Umbilical cord (tissue), 1 donor: ENCODE measurements at regions not wholly inside any gene's neighbourhood (a gene's known extent, or its start where the extent isn't known, plus 50 kb on each side); places are given as distances from the start of the nearest gene placed in this dataset.
"Not testable (repeated sequence)": the region's sequence is repeated elsewhere in the genome, so short reads cannot be mapped to it uniquely, and the experiment has no call there.

Source experiments
- DNase-seq: peaks from one replicate; pipeline ENCODE4 v3.0.0-alpha.2; 2015; ENCODE audit warnings: low spot score

GRCh38 chr11:112615238-112615637 is 346.0 kb upstream of the NCAM1 start:
- no peak for DNase-seq

DNA sequence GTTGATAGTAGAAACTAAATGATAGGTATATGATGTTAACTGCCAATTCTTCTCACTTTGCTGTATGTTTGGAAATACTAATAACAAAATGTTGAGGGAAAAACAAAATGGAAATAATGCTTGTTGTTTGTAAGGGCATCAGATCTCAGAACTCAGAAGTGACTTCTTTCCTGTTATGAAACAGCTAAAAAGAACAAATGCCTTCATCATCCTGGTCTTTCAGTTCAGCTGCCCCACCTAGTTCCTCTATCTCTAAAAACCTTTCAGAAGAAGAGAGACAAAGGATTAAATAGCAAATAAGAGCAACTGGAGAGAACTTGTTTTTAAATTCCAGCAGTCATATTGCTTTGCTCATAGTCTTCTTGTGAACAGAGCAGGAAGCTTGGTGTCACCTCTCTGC is 345.3 kb upstream of the NCAM1 start:
- no peak for DNase-seq

DNA sequence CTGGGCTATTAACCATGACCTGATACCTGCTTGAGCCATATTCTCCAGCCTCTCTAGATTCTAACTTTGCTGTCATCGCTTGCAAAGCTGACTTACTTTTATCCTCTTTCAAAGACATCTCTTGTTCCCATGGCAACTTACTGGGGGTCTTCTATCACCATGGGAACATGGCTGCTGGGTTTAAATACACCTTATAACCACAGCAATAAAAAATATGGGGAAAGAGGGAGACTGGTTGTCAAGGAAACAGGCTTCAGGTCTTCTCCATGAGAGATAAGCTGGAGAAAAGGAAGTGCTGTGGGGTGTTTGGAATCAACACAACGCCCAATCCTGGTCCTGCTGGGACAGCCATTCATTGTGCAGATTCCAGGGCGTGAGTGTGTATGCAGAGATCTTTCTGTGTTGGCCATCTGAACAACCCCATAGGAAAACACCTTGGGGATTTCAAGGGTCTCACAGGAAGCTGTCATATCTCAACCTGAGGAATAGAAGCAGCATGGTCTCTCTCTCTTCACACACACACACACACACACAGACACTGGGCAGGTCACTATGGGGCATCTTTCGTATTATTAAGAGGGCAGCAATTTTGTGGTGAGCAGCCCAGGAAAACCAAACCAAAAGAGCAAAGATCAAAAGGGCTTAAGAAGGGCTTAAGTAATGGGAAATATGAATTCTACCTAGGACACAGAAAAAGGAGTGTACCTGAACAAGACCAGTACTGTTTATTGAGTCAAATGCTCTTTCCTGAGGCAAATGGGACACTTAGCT is 344.7 kb upstream of the NCAM1 start:
- DNase-seq, result no peak

GRCh38 chr11:112617098-112617425 is 344.2 kb upstream of the NCAM1 start:
- DNase-seq, result no peak

DNA sequence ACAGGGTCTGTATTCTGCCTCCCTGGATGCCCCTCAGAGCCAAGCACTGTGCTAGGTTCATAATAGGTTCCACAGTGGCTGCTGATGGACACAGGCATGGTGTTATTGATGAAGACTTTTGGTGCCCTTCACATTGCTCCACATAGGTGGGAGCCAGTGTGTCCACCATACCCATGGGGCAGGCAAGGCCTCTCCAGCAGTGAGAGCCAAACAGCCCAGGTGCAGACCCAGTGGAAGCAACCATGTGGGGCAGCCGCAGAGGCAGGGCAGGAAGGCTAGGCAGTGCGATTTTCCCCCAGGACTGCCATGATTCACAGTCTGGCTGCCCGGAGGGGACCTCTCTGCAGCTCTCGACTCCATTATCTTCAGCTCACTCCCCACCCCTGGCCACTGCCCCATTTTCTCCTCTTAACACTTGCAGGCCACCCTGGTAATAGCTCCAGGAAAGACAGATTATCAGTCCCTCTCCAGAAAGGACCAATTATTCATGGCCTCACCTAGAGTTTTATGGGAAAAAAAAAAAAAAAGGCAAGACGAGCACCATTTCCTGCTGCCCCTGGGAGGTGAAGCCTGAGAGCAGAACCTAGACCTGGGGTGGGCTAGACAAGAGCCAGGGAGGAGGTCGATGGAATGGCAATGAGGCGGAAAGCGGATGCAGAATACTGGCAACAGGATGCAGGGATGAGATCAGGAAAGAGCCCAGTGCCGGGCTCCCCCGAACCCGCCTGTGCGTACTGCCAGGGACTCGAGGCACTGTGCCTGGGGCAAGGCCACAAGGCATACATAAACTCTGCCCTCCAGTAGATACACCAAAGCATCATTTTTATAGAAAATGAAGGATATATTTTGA is 343.0 kb upstream of the NCAM1 start:
- no peak for DNase-seq

GRCh38 chr11:112619106-112619505 is 342.1 kb upstream of the NCAM1 start:
- DNase-seq, result no peak

DNA sequence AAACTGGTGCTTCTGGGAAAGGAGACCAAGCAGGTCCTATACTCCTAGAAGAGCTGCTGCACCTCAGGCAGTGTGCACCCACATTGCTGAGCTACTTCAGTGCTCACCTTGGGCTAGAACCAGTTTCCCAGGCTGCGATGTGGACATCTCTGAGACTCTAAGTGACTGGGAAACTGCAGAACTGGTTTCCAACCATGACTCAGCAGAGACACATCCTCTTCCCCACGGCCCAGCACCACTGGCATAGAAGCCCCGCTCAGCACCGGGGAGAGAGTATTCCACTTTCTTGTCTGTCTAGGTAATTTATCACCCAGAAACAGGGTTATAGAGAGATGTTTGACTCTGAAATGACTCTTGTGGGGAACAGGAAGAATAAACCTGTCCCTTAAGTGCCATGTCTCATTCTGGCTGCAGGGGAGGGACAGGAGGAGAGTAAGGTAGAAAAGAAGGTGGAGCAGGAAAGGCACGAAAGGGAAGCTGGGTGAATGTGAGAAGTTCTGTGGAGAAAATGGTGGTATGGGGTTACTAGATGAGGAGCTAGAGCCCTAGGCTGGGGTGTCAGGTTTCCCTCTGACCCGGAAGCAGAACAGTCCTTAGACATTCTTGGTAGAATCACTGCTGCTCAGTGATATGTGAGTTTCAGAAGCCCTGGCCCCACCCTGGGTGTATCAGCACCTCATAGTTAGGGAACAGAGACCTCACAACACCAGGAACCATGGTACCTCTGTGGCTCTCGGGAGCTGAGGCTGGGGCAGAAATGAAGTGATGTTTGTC is 340.4 kb upstream of the NCAM1 start:
- peak; percentile 71 for DNase-seq

DNA sequence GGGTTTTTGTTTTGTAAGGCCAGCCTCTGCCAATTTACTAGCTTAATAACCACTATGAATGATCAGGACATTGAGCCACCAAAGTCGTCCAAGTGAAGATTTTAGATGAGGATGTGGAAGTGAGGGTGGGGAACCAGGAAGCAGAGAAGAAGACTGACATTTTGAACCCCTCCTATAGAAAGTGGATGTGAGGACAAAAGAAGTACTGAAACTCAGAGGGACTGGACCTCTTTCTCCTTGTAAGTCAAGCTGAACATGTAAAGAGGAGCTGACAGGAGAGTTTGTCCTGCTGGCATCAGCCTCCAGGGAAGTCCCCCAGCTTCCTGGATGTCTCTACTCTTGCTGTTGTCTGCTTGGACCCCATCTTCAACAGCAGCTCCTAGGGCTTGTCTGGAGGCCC is 338.2 kb upstream of the NCAM1 start:
- no peak for DNase-seq

DNA sequence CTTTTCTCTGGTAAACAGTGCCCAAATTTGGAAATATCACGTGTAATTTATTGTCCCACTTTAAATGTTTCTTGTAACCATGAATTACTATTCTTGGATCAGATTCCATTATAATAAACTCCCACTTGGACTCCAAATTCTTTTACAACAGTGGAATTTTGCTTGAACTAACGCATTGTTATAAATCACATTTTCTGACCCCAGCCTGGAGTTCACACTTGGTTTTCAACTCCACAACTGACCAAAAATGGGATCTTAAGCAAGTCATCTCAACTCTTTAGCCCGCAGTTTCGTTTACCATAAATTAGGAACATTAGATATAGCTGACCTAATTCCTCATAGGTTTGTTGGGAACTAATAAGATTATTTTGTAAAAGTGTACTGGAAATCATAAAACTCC is 336.8 kb upstream of the NCAM1 start:
- DNase-seq, result no peak

- not testable (repeated sequence) for DNase-seq
Observed at GRCh38 chr11:112624971-112625370, 336.2 kb upstream of the NCAM1 start.

GRCh38 chr11:112625814-112626213 is 335.4 kb upstream of the NCAM1 start:
- no peak for DNase-seq

DNA sequence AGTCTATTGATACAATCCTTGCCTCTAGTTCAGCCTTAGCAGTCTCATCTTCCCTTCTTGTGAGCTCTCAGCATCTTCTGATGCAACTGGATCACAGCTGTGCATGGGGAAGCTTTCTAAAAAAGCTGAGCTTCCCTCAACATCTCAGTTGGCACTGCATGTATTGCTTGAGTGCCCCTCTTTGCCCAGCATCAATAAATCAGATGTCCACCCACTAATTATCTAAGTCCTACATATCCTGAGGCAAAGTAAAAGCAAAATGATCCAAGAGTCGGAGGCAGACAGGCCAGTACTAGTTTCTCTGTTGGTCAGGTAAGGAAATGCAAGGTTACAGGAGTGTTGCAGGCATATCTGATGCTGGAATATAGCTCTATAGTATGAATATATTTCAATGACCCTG is 334.5 kb upstream of the NCAM1 start:
- no peak for DNase-seq

- no peak for DNase-seq
Observed at GRCh38 chr11:112627588-112628045, 333.6 kb upstream of the NCAM1 start.

DNA sequence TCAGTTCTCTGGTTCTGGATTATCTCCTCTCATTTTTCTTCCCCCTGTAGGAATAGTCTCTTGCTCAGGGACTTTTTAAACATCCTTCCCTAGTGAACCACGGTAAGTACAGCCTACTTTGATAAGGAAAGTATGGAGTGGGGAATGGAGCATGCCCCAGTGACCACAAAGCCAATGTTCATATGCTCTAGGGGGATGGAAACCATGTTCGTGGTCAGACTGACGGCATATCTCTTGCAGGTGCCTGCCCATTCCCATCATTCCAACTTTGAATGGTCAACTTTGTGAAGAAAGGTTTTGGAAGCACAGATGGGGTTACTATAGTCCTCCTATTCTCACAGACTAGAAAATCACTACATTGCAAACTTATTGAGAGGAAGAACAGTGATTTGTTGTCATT is 332.5 kb upstream of the NCAM1 start:
- no peak for DNase-seq

GRCh38 chr11:112630496-112630895 is 330.7 kb upstream of the NCAM1 start:
- DNase-seq, result no peak

DNA sequence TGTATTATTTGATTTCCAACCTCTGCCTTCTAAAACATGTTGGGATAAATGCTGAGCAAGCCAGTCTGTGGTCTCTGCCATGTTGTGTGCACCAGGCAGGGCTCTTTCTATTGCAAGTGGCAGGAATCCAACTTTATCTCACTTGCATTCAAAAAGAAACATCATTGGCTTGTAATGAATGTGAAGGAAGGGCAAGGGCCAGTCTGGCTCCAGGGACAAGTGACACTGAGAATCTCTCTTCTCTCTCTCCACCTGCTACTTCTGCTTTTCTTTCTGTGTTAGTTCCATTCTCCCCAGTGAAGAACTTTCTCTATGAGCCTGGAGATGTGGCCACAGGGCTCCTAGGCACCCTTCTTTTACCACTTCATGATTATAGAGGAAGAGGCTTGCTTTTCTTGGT is 329.9 kb upstream of the NCAM1 start:
- no peak for DNase-seq

DNA sequence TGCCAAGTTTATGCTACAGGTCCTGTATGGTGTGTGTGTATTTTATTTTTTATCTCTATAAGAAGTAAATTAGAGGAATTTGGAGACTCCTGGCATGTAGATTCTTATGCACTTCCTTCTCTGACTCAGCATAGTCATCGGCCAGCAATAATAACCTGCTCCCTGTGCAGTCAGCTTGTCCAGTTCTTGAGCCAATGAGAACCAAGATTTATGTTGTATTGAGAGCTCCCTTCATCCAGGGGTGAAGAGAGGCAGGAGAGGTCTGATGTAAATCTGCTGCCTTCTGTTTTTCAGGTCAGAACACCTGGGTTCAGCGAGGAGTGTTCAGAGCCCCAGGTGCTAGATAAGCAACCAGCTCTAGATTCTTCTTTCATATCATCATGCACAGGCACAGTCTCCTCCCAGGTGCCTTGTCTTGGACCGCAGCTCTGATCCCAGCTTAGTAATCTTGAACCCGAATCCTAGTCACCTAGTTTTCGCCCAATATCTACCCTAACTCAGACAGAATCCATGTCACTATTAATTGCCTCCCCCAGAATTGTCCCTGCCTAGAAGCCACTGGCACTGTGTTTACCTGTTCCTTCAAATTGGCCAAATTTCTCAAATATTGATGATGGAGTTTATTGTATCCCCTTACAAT is 328.2 kb upstream of the NCAM1 start:
- no peak for DNase-seq

DNA sequence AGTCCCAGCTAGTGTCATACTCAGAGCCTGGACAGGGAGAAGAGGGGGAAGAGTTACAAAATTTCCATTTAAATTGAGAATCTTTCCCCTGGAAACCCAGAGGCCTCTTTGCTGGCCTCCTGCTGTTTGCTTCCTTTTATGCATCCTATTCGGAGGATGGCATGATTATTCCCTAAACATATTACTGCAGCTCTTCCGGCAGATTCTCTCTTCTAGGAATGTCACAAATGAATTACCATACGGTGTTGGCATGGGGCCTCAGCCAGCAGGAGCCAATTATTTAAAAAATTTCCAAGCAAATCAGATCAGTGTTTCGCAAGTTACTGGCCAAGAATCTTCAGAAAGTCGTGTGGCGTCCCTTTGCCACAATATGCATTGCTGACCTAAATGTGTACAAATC is 326.7 kb upstream of the NCAM1 start:
- no peak for DNase-seq

GRCh38 chr11:112634995-112635737 is 326.1 kb upstream of the NCAM1 start:
- no peak for DNase-seq

- no peak for DNase-seq
Observed at GRCh38 chr11:112637076-112637475, 324.1 kb upstream of the NCAM1 start.

GRCh38 chr11:112637876-112638275 is 323.3 kb upstream of the NCAM1 start:
- DNase-seq, result no peak
